H1 (cell line): ENCODE measurements at regions not wholly inside any gene's neighbourhood (a gene's known extent, or its start where the extent isn't known, plus 50 kb on each side); places are given as distances from the start of the nearest gene placed in this dataset.

Source experiments
- CTCF ChIA-PET: fragments of 300-600 bp; sonication (Branson Sonifier 250); formaldehyde crosslinking; loops from one replicate; lab custom pipeline; 2021; ENCODE audit not compliant: partially characterized antibody; lab: Charles Lee
- POLR2A ChIA-PET: fragments of 300-600 bp; sonication (Branson Sonifier 250); formaldehyde crosslinking; loops from one replicate; lab custom pipeline; 2021; ENCODE audit warnings: inconsistent platforms; ENCODE audit not compliant: partially characterized antibody; lab: Charles Lee
- DNase-seq, 2 experiments: peaks; one replicate each; pipeline versions ENCODE4 v3.0.0 to v3.0.0-alpha.2; 2010 to 2022; ENCODE audit warnings: low spot score in 2 of 2, low read depth in 1 of 2, mixed read lengths in 1 of 2
- FAIRE-seq: peaks from 2 replicates; lab custom pipeline; 2011; peaks lifted over from hg19 to GRCh38; lab: Jason Lieb, UNC
- H2AFZ ChIP-seq: 2 replicates; pipeline ENCODE4 v1.8.1; 2012; ENCODE audit warnings: low read length, inconsistent platforms
- H2AK5ac ChIP-seq: 2 replicates; pipeline ENCODE4 v1.6.1; 2013; ENCODE audit warnings: low read depth, low read length
- H2BK120ac ChIP-seq: replicated peaks from 2 replicates; pipeline ENCODE3; 2013; ENCODE audit warnings: low read depth, low read length, inconsistent platforms
- H2BK12ac ChIP-seq: 2 replicates; pipeline ENCODE4 v1.6.1; 2013; ENCODE audit warnings: low read depth, low read length
- H2BK15ac ChIP-seq: 2 replicates; pipeline ENCODE4 v1.6.1; 2013; ENCODE audit warnings: low read length
- H2BK20ac ChIP-seq: 2 replicates; pipeline ENCODE4 v1.6.1; 2013; ENCODE audit warnings: low read length
- H2BK5ac ChIP-seq: 2 replicates; pipeline ENCODE4 v1.6.1; 2013; ENCODE audit warnings: low read depth, low read length
- H3K14ac ChIP-seq: 2 replicates; pipeline ENCODE4 v1.6.1; 2013; ENCODE audit warnings: inconsistent platforms; ENCODE audit not compliant: insufficient read length
- H3K18ac ChIP-seq: 2 replicates; pipeline ENCODE4 v1.6.1; 2013; ENCODE audit warnings: low read length; ENCODE audit errors: extremely low read depth
- H3K23ac ChIP-seq: 2 replicates; pipeline ENCODE4 v1.6.1; 2013; ENCODE audit warnings: inconsistent platforms; ENCODE audit not compliant: insufficient read length
- H3K23me2 ChIP-seq: 2 replicates; pipeline ENCODE4 v1.6.1; 2013; ENCODE audit warnings: low read depth, low read length
- H3K27ac ChIP-seq: 2 replicates; pipeline ENCODE4 v1.6.1; 2011; ENCODE audit warnings: low read depth, low read length, inconsistent platforms
- H3K27me3 ChIP-seq, 4 experiments: replicated peaks in 1 of 4; 1 replicate in 1 of 4; 2 replicates in 3 of 4; pipeline versions ENCODE4 v1.6.1 to v1.8.1; 2011 to 2013; ENCODE audit warnings: low read length in 3 of 4, mild to moderate bottlenecking in 3 of 4, inconsistent platforms in 2 of 4, mixed read lengths in 2 of 4, moderate library complexity in 1 of 4; ENCODE audit not compliant: control insufficient read depth in 3 of 4, insufficient read depth in 3 of 4; ENCODE audit errors: extremely low read depth in 1 of 4
- H3K36me3 ChIP-seq, 4 experiments: 2 replicates each; pipeline versions ENCODE4 v1.6.1 to v1.8.1; 2011 to 2013; ENCODE audit warnings: mild to moderate bottlenecking in 4 of 4, low read length in 3 of 4, moderate library complexity in 2 of 4, control low read depth in 1 of 4, inconsistent platforms in 1 of 4; ENCODE audit not compliant: insufficient read depth in 4 of 4, control insufficient read depth in 2 of 4
- H3K4ac ChIP-seq: replicated peaks from 2 replicates; pipeline ENCODE3; 2013; ENCODE audit warnings: low read length, low read depth, mixed read lengths, inconsistent platforms; ENCODE audit not compliant: insufficient read length
- H3K4me1 ChIP-seq, 4 experiments: replicated peaks in 1 of 4; 1 replicate in 1 of 4; 2 replicates in 3 of 4; pipeline versions ENCODE4 v1.6.1 to v1.8.1; 2011 to 2013; ENCODE audit warnings: low read length in 3 of 4, inconsistent platforms in 2 of 4, mixed read lengths in 1 of 4; ENCODE audit not compliant: insufficient read depth in 4 of 4, control insufficient read depth in 3 of 4
- H3K4me2 ChIP-seq, 2 experiments: 2 replicates each; pipeline versions ENCODE4 v1.6.1 to v1.8.1; 2011 to 2013; ENCODE audit warnings: low read depth in 2 of 2, low read length in 2 of 2, control low read depth in 1 of 2, inconsistent platforms in 1 of 2, mild to moderate bottlenecking in 1 of 2; ENCODE audit not compliant: insufficient read depth in 1 of 2
- H3K4me3 ChIP-seq, 4 experiments: fragments of 200-600, 300-600 bp in 1 of 4; sonication (generic), shearing (Covaris generic), sonication (Bioruptor Twin) in 1 of 4; 2 replicates each; pipeline versions ENCODE4 v1.5.1 to v1.8.1; 2011 to 2016; ENCODE audit warnings: low read length in 4 of 4, low read depth in 3 of 4, control low read depth in 2 of 4, inconsistent platforms in 2 of 4, mild to moderate bottlenecking in 2 of 4, mixed read lengths in 1 of 4, moderate library complexity in 1 of 4; ENCODE audit not compliant: insufficient read depth in 2 of 4; ENCODE audit errors: extremely low read depth in 1 of 4
- H3K56ac ChIP-seq: replicated peaks from 2 replicates; pipeline ENCODE3; 2013; ENCODE audit warnings: low read depth, mild to moderate bottlenecking, mixed read lengths, low read length, inconsistent platforms; ENCODE audit not compliant: insufficient read length
- H3K79me1 ChIP-seq: 2 replicates; pipeline ENCODE4 v1.6.1; 2013; ENCODE audit warnings: low read depth, low read length, control low read depth
- H3K79me2 ChIP-seq, 2 experiments: 2 replicates each; pipeline versions ENCODE4 v1.6.1 to v1.8.1; 2012 to 2013; ENCODE audit warnings: low read length in 2 of 2, mild to moderate bottlenecking in 2 of 2, inconsistent platforms in 1 of 2; ENCODE audit not compliant: insufficient read depth in 2 of 2, control insufficient read depth in 1 of 2
- H3K9ac ChIP-seq, 4 experiments: replicated peaks in 1 of 4; 1 replicate in 1 of 4; 2 replicates in 3 of 4; pipeline versions ENCODE4 v1.6.1 to v1.8.1; 2011 to 2013; ENCODE audit warnings: low read depth in 3 of 4, low read length in 3 of 4, control low read depth in 2 of 4, mild to moderate bottlenecking in 2 of 4, moderate library complexity in 2 of 4, inconsistent platforms in 1 of 4; ENCODE audit errors: extremely low read depth in 1 of 4
- H3K9me3 ChIP-seq, 2 experiments: 2 replicates each; pipeline versions ENCODE4 v1.6.1 to v1.8.1; 2012 to 2013; ENCODE audit warnings: mild to moderate bottlenecking in 2 of 2, moderate library complexity in 2 of 2, control low read depth in 1 of 2, inconsistent platforms in 1 of 2, low read depth in 1 of 2, low read length in 1 of 2, mixed read lengths in 1 of 2; ENCODE audit not compliant: insufficient read depth in 2 of 2
- H4K20me1 ChIP-seq, 2 experiments: replicated peaks in 1 of 2; 2 replicates each; pipeline versions ENCODE3 to v1.8.1; 2011 to 2013; ENCODE audit warnings: inconsistent platforms in 2 of 2, low read length in 2 of 2, mild to moderate bottlenecking in 1 of 2; ENCODE audit not compliant: insufficient read depth in 2 of 2, control insufficient read depth in 1 of 2
- H4K5ac ChIP-seq: 2 replicates; pipeline ENCODE4 v1.6.1; 2013; ENCODE audit warnings: low read length, low read depth, mixed read lengths, inconsistent platforms; ENCODE audit not compliant: insufficient read length
- H4K8ac ChIP-seq: 2 replicates; pipeline ENCODE4 v1.8.0; 2013; ENCODE audit warnings: mild to moderate bottlenecking, moderate library complexity, low read length, inconsistent platforms; ENCODE audit not compliant: insufficient read depth; ENCODE audit errors: extremely low read depth
- H4K91ac ChIP-seq: replicated peaks from 2 replicates; pipeline ENCODE3; 2013; ENCODE audit warnings: low read length, mixed read lengths, inconsistent platforms; ENCODE audit not compliant: insufficient read length
- CTCF ChIP-seq, 3 experiments: IDR thresholded peaks; 1 replicate in 2 of 3; 2 replicates in 1 of 3; pipeline versions ENCODE4 v1.5.1 to v1.6.1; 2011; ENCODE audit warnings: low read length in 3 of 3, mild to moderate bottlenecking in 3 of 3, inconsistent platforms in 2 of 3, low read depth in 1 of 3, moderate library complexity in 1 of 3; ENCODE audit not compliant: insufficient read depth in 1 of 3; ENCODE audit errors: control extremely low read depth in 1 of 3
- NRF1 ChIP-seq: IDR thresholded peaks from 2 replicates; pipeline ENCODE4 v1.6.1; 2011; ENCODE audit warnings: mild to moderate bottlenecking, low read depth, low read length, improper control_type of control experiment
- WGBS, 2 experiments: shearing (Covaris generic) in 1 of 2; methylation state at CpG; one replicate each; pipeline versions ENCODE4 v1.1.6 to v1.1.7; 2013 to 2015; ENCODE audit warnings: low lambda C conversion rate in 2 of 2, mixed read lengths in 2 of 2, inconsistent platforms in 1 of 2, low coverage in 1 of 2, missing lambda C conversion rate in 1 of 2; ENCODE audit not compliant: insufficient replicate concordance in 2 of 2, insufficient coverage in 1 of 2, insufficient read length in 1 of 2; ENCODE audit errors: extremely low coverage in 1 of 2, missing lambda C conversion rate in 1 of 2; 5-methylcytosine and 5-hydroxymethylcytosine counted together

GRCh38 chr5:4188704-4189103 is 593.1 kb downstream of the IRX1 start:
- Histone ChIP-seq H3K79me2 (no peaks in the 10 kb centered on the region), H3K9me3 (peaks cover 3 to 13% of the 10 kb centered on the region in 2 experiments; a peak in 1 of 4 replicates), H3K4me2 (no peak overlapping the region), H2BK15ac (no peak overlapping the region), H2BK20ac (no peak overlapping the region), H4K91ac (no peak overlapping the region), H3K4ac (no peak overlapping the region), H3K23ac (no peak overlapping the region), H3K4me3 (no peak overlapping the region), H4K20me1 (no peaks in the 10 kb centered on the region), H3K4me1 (peaks cover 0 to 3% (median 0%) of the 10 kb centered on the region in 4 experiments; a peak in 1 of 7 replicates), H3K9ac (no peak overlapping the region), H2AFZ (no peak overlapping the region), H3K14ac (no peak overlapping the region), H4K8ac (no peak overlapping the region), H3K27ac (no peak overlapping the region), H3K27me3 (no peaks in the 10 kb centered on the region), H2BK5ac (no peak overlapping the region), H2AK5ac (no peak overlapping the region), H3K56ac (no peak overlapping the region), H3K79me1 (no peaks in the 10 kb centered on the region), H4K5ac (no peak overlapping the region), H2BK120ac (no peak overlapping the region), H3K36me3 (no peaks in the 10 kb centered on the region), H3K18ac (no peak overlapping the region), H2BK12ac (no peak overlapping the region), H3K23me2 (no peaks in the 10 kb centered on the region)
- ChIA-PET POLR2A (no interaction called here), CTCF (interaction anchor here (0.6 kb wide), 1 partner anchor 24 kb away, joined by 3 read pairs; no protein-coding TSS in a partner anchor)
- DNase-seq (no peak), FAIRE-seq (no peak)
- WGBS, 2 experiments = 95% methylated on average over 4 of the region's 4 CpGs; no CpG with 5 or more reads in 1 of the 2 experiments
- TF ChIP-seq CTCF (IDR thresholded peaks at IDR 0.05; ENCODE audit: control extremely low read depth in 1 of 3, insufficient read depth in 1 of 3, low read depth in 1 of 3, low read length in 3 of 3) (peak in 1 of 3 experiments; percentile 4; a peak in 1 of 4 replicates), NRF1 (no peak)
